GM19452 (cell line): ENCODE measurements at regions not wholly inside any gene's neighbourhood (a gene's known extent, or its start where the extent isn't known, plus 50 kb on each side); places are given as distances from the start of the nearest gene placed in this dataset.
"Not testable (repeated sequence)": the region's sequence is repeated elsewhere in the genome, so short reads cannot be mapped to it uniquely, and the experiment has no call there.

Experiments
- ATAC-seq: cut with Tn5 transposase; IDR thresholded peaks from one replicate; pipeline ENCODE4 v1.9.1; 2021; ENCODE audit not compliant: unreplicated experiment

GRCh38 chr13:28574617-28575142 is 79.8 kb upstream of the FLT1 start:
- ATAC-seq = peak; percentile 70

GRCh38 chr13:28573595-28574373 is 78.9 kb upstream of the FLT1 start:
- no peak for ATAC-seq

GRCh38 chr13:28572871-28573270 is 77.9 kb upstream of the FLT1 start:
- no peak for ATAC-seq

GRCh38 chr13:28570356-28570755 is 75.4 kb upstream of the FLT1 start:
- not testable (repeated sequence) for ATAC-seq

GRCh38 chr13:28569886-28570285 is 75.0 kb upstream of the FLT1 start:
- no peak for ATAC-seq

- no peak for ATAC-seq
Observed at GRCh38 chr13:28568286-28568685, 73.4 kb upstream of the FLT1 start.

- no peak for ATAC-seq
Observed at GRCh38 chr13:28566891-28567290, 72.0 kb upstream of the FLT1 start.

- ATAC-seq = no peak
Observed at GRCh38 chr13:28566283-28566682, 71.4 kb upstream of the FLT1 start.

GRCh38 chr13:28564030-28564429 is 69.1 kb upstream of the FLT1 start:
- ATAC-seq = no peak

GRCh38 chr13:28563609-28564008 is 68.7 kb upstream of the FLT1 start:
- ATAC-seq = no peak

- ATAC-seq = no peak
Observed at GRCh38 chr13:28560612-28561011, 65.7 kb upstream of the FLT1 start.

- ATAC-seq = no peak
Observed at GRCh38 chr13:28559636-28560259, 64.8 kb upstream of the FLT1 start.

- ATAC-seq = no peak
Observed at GRCh38 chr13:28558567-28558966, 63.6 kb upstream of the FLT1 start.

GRCh38 chr13:28557725-28558520 is 63.0 kb upstream of the FLT1 start:
- no peak for ATAC-seq

GRCh38 chr13:28555096-28555495 is 60.2 kb upstream of the FLT1 start:
- ATAC-seq = no peak

- ATAC-seq = no peak
Observed at GRCh38 chr13:28553971-28554370, 59.0 kb upstream of the FLT1 start.

GRCh38 chr13:28552288-28552687 is 57.4 kb upstream of the FLT1 start:
- ATAC-seq = no peak

GRCh38 chr13:28551498-28551895 is 56.6 kb upstream of the FLT1 start:
- ATAC-seq = no peak

GRCh38 chr13:28550721-28551497 is 56.0 kb upstream of the FLT1 start:
- no peak for ATAC-seq

- ATAC-seq = no peak
Observed at GRCh38 chr13:28550091-28550490, 55.2 kb upstream of the FLT1 start.

GRCh38 chr13:28548872-28549271 is 53.9 kb upstream of the FLT1 start:
- no peak for ATAC-seq
